SK-N-SH (cell line): ENCODE measurements at regions not wholly inside any gene's neighbourhood (a gene's known extent, or its start where the extent isn't known, plus 50 kb on each side); places are given as distances from the start of the nearest gene placed in this dataset.

Experiments
- CHD2 ChIP-seq: fragments of 150-350 bp; IDR thresholded peaks from 2 replicates; pipeline ENCODE4 v1.6.1; 2018; ENCODE audit warnings: low read length; ENCODE audit not compliant: partially characterized antibody
- EP300 ChIP-seq, 2 experiments: IDR thresholded peaks; 2 replicates each; pipeline versions ENCODE4 v1.4.0 to v1.6.1; 2012; ENCODE audit warnings: borderline replicate concordance in 1 of 2, low read depth in 1 of 2, low read length in 1 of 2
- FOXJ3 ChIP-seq: sonication (generic); formaldehyde crosslinking; IDR thresholded peaks from 2 replicates; pipeline ENCODE4 v1.5.1; 2020; ENCODE audit warnings: mild to moderate bottlenecking, missing genetic modification reagents
- MXI1 ChIP-seq: IDR thresholded peaks from 2 replicates; pipeline ENCODE4 v1.6.1; 2012; ENCODE audit warnings: mild to moderate bottlenecking, low read depth, low read length, improper control_type of control experiment
- POLR2AphosphoS5 ChIP-seq: IDR thresholded peaks from 2 replicates; pipeline ENCODE4 v1.6.1; 2012; ENCODE audit warnings: low read depth, low read length
- RCOR1 ChIP-seq: fragments of 150-350 bp; IDR thresholded peaks from 2 replicates; pipeline ENCODE4 v1.6.1; 2017; ENCODE audit warnings: antibody characterized with exemption, low read length
- RFX5 ChIP-seq: IDR thresholded peaks from 2 replicates; pipeline ENCODE4 v1.6.1; 2012; ENCODE audit warnings: mild to moderate bottlenecking, improper control_type of control experiment, low read length
- TF ChIP-seq, protein P1 (sequence below): fragments of 200-600 bp; sonication (generic); IDR thresholded peaks from 2 replicates; pipeline ENCODE4 v1.6.1; 2017; ENCODE audit warnings: antibody characterized with exemption, mild to moderate bottlenecking, moderate library complexity
- TF ChIP-seq, protein P2 (sequence below): IDR thresholded peaks from 2 replicates; pipeline ENCODE4 v1.4.0; 2012; ENCODE audit warnings: low read depth
- TF ChIP-seq, protein P3 (sequence below): IDR thresholded peaks from 2 replicates; pipeline ENCODE4; 2012

DNA sequence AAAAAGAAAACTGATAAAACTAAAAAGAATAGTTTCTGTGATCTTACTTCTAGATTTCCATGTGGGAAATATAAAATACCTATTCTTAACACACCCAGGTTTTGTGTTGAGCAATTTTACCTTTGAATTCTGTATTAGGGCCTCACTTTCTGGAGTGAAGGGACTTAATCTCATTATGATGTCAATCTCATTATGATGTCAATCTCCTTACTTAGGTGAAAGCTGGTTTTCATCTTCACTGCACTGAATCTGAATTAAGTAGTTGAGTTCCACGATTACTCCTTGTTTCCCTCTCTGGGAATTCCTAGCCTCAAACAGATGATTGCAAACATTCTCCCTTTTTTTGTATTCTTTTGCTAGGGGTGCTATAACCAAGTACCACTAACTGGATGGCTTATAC is 1367.2 kb downstream of the EFNB2 start:
- no peak for TF ChIP-seq EP300 (IDR thresholded peaks at IDR 0.05; ENCODE audit: borderline replicate concordance in 1 of 2, low read depth in 1 of 2, low read length in 1 of 2)
- TF ChIP-seq, protein P1, sequence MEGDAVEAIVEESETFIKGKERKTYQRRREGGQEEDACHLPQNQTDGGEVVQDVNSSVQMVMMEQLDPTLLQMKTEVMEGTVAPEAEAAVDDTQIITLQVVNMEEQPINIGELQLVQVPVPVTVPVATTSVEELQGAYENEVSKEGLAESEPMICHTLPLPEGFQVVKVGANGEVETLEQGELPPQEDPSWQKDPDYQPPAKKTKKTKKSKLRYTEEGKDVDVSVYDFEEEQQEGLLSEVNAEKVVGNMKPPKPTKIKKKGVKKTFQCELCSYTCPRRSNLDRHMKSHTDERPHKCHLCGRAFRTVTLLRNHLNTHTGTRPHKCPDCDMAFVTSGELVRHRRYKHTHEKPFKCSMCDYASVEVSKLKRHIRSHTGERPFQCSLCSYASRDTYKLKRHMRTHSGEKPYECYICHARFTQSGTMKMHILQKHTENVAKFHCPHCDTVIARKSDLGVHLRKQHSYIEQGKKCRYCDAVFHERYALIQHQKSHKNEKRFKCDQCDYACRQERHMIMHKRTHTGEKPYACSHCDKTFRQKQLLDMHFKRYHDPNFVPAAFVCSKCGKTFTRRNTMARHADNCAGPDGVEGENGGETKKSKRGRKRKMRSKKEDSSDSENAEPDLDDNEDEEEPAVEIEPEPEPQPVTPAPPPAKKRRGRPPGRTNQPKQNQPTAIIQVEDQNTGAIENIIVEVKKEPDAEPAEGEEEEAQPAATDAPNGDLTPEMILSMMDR = no peak
- TF ChIP-seq, protein P2, sequence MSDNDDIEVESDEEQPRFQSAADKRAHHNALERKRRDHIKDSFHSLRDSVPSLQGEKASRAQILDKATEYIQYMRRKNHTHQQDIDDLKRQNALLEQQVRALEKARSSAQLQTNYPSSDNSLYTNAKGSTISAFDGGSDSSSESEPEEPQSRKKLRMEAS = no peak
- no peak for TF ChIP-seq CHD2
- no peak for TF ChIP-seq RCOR1
- no peak for TF ChIP-seq POLR2AphosphoS5
- TF ChIP-seq, protein P3, sequence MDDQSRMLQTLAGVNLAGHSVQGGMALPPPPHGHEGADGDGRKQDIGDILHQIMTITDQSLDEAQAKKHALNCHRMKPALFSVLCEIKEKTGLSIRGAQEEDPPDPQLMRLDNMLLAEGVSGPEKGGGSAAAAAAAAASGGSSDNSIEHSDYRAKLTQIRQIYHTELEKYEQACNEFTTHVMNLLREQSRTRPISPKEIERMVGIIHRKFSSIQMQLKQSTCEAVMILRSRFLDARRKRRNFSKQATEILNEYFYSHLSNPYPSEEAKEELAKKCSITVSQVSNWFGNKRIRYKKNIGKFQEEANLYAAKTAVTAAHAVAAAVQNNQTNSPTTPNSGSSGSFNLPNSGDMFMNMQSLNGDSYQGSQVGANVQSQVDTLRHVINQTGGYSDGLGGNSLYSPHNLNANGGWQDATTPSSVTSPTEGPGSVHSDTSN = no peak
- no peak for TF ChIP-seq MXI1
- TF ChIP-seq FOXJ3 = no peak
- no peak for TF ChIP-seq RFX5
